HEK293 (cell line): ENCODE measurements at regions not wholly inside any gene's neighbourhood (a gene's known extent, or its start where the extent isn't known, plus 50 kb on each side); places are given as distances from the start of the nearest gene placed in this dataset.

ENCODE experiments used
- CTCF ChIA-PET: fragments of 350-600 bp; formaldehyde crosslinking; extraction: SDS; loops from one replicate; lab custom pipeline; 2021; ENCODE audit warnings: antibody characterized with exemption; lab: Yijun Ruan, JAX
- POLR2A ChIA-PET: fragments of 300-600 bp; formaldehyde crosslinking; extraction: SDS; loops from one replicate; lab custom pipeline; 2020; ENCODE audit warnings: antibody characterized with exemption, inconsistent platforms; lab: Yijun Ruan, JAX
- H3K27ac ChIP-seq: fragments of 200-500 bp; sonication (Bioruptor generic); 2 replicates; pipeline ENCODE4 v1.5.1; 2014; ENCODE audit warnings: low read depth, low read length, control low read depth, inconsistent platforms; ENCODE audit errors: extremely low read depth
- H3K36me3 ChIP-seq, 2 experiments: fragments of 200-500 bp in 1 of 2; sonication (Bioruptor generic) in 1 of 2; 1 replicate in 1 of 2; 2 replicates in 1 of 2; pipeline ENCODE4 v1.5.1; 2014 to 2017; ENCODE audit warnings: inconsistent platforms in 2 of 2, low read length in 2 of 2; ENCODE audit not compliant: control insufficient read depth in 2 of 2, insufficient read depth in 1 of 2
- H3K4me1 ChIP-seq: fragments of 200-500 bp; sonication (Bioruptor generic); 2 replicates; pipeline ENCODE4 v1.5.1; 2014; ENCODE audit warnings: mild to moderate bottlenecking, low read length, inconsistent platforms; ENCODE audit not compliant: control insufficient read depth, insufficient read depth
- H3K4me3 ChIP-seq: 2 replicates; pipeline ENCODE4 v1.5.1; 2011; ENCODE audit warnings: low read depth, mild to moderate bottlenecking, control low read depth, low read length, moderate library complexity
- H3K9me3 ChIP-seq: fragments of 200-500 bp; sonication (Bioruptor generic); 2 replicates; pipeline ENCODE4 v1.5.1; 2014; ENCODE audit warnings: low read depth, low read length, inconsistent platforms; ENCODE audit not compliant: control insufficient read depth, insufficient read depth
- GLI2 ChIP-seq: fragments of 450-650 bp; formaldehyde crosslinking; IDR thresholded peaks from 2 replicates; pipeline ENCODE4; 2017; ENCODE audit warnings: missing biosample characterization, missing genetic modification characterization, low read depth, borderline replicate concordance
- GLIS2 ChIP-seq: fragments of 450-650 bp; formaldehyde crosslinking; IDR thresholded peaks from 2 replicates; pipeline ENCODE4 v1.5.1; 2016; ENCODE audit warnings: missing biosample characterization, missing genetic modification characterization
- MYNN ChIP-seq: fragments of 450-650 bp; formaldehyde crosslinking; IDR thresholded peaks from 2 replicates; pipeline ENCODE4 v1.5.1; 2016; ENCODE audit warnings: missing biosample characterization, missing genetic modification characterization, borderline replicate concordance
- MZF1 ChIP-seq: fragments of 450-650 bp; formaldehyde crosslinking; IDR thresholded peaks from 2 replicates; pipeline ENCODE4 v1.5.1; 2017; ENCODE audit warnings: missing biosample characterization, missing genetic modification characterization, borderline replicate concordance
- OSR2 ChIP-seq: fragments of 450-650 bp; formaldehyde crosslinking; IDR thresholded peaks from 2 replicates; pipeline ENCODE4 v1.5.1; 2016; ENCODE audit warnings: missing biosample characterization, missing genetic modification characterization
- PATZ1 ChIP-seq: fragments of 450-650 bp; formaldehyde crosslinking; IDR thresholded peaks from 2 replicates; pipeline ENCODE4 v1.5.1; 2016; ENCODE audit warnings: missing biosample characterization, missing genetic modification characterization
- ZIC2 ChIP-seq: fragments of 450-650 bp; formaldehyde crosslinking; IDR thresholded peaks from 2 replicates; pipeline ENCODE4 v1.5.1; 2016; ENCODE audit warnings: missing biosample characterization, missing genetic modification characterization
- ZNF202 ChIP-seq: fragments of 450-650 bp; formaldehyde crosslinking; IDR thresholded peaks from 2 replicates; pipeline ENCODE4 v1.5.1; 2016; ENCODE audit warnings: missing biosample characterization, missing genetic modification characterization, borderline replicate concordance
- ZNF280C ChIP-seq: fragments of 450-650 bp; formaldehyde crosslinking; IDR thresholded peaks from 2 replicates; pipeline ENCODE4 v1.5.1; 2016; ENCODE audit warnings: missing biosample characterization, missing genetic modification characterization
- ZNF660 ChIP-seq: fragments of 450-650 bp; IDR thresholded peaks from 2 replicates; pipeline ENCODE4 v1.5.1; 2018; ENCODE audit warnings: missing biosample characterization, mild to moderate bottlenecking, missing genetic modification characterization
- ZNF830 ChIP-seq: fragments of 450-650 bp; IDR thresholded peaks from 2 replicates; pipeline ENCODE4 v1.5.0; 2018; ENCODE audit warnings: missing biosample characterization, missing genetic modification characterization, low read depth, mild to moderate bottlenecking, moderate library complexity
- TF ChIP-seq, protein P1 (sequence below): fragments of 450-650 bp; formaldehyde crosslinking; IDR thresholded peaks from 2 replicates; pipeline ENCODE4 v1.5.1; 2016; ENCODE audit warnings: missing biosample characterization, missing genetic modification characterization
- TF ChIP-seq, protein P2 (sequence below): fragments of 450-650 bp; formaldehyde crosslinking; IDR thresholded peaks from 2 replicates; pipeline ENCODE4 v1.5.1; 2016; ENCODE audit warnings: missing biosample characterization, missing genetic modification characterization

DNA sequence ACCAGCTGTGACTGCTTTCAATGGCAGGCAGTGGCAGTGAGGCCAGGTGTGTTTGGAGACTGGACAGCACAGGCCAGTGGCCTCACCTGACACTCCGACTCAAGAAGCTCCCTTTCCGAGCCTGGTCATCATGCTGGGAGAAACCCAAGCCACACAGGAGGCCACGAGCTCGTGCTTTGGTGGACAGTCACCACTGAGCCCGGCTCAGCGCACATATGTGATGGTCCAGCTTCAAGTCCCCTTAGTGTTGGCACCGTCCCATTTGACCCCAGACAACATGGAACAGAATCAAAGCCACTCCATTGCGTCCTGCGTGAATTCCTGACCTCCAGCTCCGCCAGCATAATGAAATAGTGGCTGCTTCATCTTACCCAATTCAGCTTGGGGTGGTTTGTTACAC lies 64.0 kb upstream of the PPP1R26 start:
- ChIA-PET POLR2A (no interaction called here), CTCF (interaction anchor here (0.7 to 1.7 kb wide), 6 partner anchors 8 to 393 kb away, joined by 3 to 28 read pairs (median 4); no protein-coding TSS in a partner anchor)
- Histone ChIP-seq H3K9me3 (no peaks in the 10 kb centered on the region), H3K36me3 (no peaks in the 10 kb centered on the region)
- TF ChIP-seq ZNF202 (tag by site-specific recombination): no peak
- TF ChIP-seq GLI2 (tag by site-specific recombination): no peak
- no peak for TF ChIP-seq ZIC2 (tag by site-specific recombination)
- TF ChIP-seq ZNF830 (tag by site-specific recombination): no peak
- TF ChIP-seq MYNN (tag by site-specific recombination): no peak
- TF ChIP-seq ZNF660 (tag by site-specific recombination): no peak
- TF ChIP-seq, protein P1, sequence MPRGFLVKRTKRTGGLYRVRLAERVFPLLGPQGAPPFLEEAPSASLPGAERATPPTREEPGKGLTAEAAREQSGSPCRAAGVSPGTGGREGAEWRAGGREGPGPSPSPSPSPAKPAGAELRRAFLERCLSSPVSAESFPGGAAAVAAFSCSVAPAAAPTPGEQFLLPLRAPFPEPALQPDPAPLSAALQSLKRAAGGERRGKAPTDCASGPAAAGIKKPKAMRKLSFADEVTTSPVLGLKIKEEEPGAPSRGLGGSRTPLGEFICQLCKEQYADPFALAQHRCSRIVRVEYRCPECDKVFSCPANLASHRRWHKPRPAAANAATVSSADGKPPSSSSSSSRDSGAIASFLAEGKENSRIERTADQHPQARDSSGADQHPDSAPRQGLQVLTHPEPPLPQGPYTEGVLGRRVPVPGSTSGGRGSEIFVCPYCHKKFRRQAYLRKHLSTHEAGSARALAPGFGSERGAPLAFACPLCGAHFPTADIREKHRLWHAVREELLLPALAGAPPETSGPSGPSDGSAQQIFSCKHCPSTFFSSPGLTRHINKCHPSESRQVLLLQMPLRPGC (tag by site-specific recombination): no peak
- TF ChIP-seq GLIS2: no peak
- TF ChIP-seq, protein P2, sequence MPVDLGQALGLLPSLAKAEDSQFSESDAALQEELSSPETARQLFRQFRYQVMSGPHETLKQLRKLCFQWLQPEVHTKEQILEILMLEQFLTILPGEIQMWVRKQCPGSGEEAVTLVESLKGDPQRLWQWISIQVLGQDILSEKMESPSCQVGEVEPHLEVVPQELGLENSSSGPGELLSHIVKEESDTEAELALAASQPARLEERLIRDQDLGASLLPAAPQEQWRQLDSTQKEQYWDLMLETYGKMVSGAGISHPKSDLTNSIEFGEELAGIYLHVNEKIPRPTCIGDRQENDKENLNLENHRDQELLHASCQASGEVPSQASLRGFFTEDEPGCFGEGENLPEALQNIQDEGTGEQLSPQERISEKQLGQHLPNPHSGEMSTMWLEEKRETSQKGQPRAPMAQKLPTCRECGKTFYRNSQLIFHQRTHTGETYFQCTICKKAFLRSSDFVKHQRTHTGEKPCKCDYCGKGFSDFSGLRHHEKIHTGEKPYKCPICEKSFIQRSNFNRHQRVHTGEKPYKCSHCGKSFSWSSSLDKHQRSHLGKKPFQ: no peak
- TF ChIP-seq, all 188 proteins: peak for 0
- no peaks in the 10 kb centered on the region for H3K4me1 ChIP-seq
- H3K4me3 ChIP-seq: no peak overlapping the region
- no peak overlapping the region for H3K27ac ChIP-seq

- ChIA-PET CTCF (interaction anchor here (0.9 to 1.7 kb wide), 4 partner anchors 13 to 331 kb away, joined by 3 to 28 read pairs (median 6); partner anchors contain the start of gene OLFM1), POLR2A (no interaction called here)
- TF ChIP-seq ZNF280C (tag by site-specific recombination): no peak
- TF ChIP-seq OSR2: no peak
- no peak for TF ChIP-seq MZF1 (tag by site-specific recombination)
- TF ChIP-seq PATZ1 (tag by site-specific recombination): no peak
Measured at GRCh38 chr9:135416664-135417290, 62.8 kb upstream of the PPP1R26 start.

More at GRCh38 chr9:135416664-135417290, 62.8 kb upstream of the PPP1R26 start:
- Histone ChIP-seq H3K4me1 (no peaks in the 10 kb centered on the region), H3K36me3 (no peaks in the 10 kb centered on the region), H3K27ac (no peak overlapping the region), H3K9me3 (no peaks in the 10 kb centered on the region), H3K4me3 (no peak overlapping the region)
